Ishikawa (cell line): ENCODE measurements at regions not wholly inside any gene's neighbourhood (a gene's known extent, or its start where the extent isn't known, plus 50 kb on each side); places are given as distances from the start of the nearest gene placed in this dataset.

Experiments used
- EGR1 ChIP-seq: IDR thresholded peaks from 2 replicates; pipeline ENCODE4 v1.6.1; 2012
- FOXM1 ChIP-seq: IDR thresholded peaks from 2 replicates; pipeline ENCODE4 v1.6.1; 2012; ENCODE audit warnings: low read depth, borderline replicate concordance
- MAX ChIP-seq: IDR thresholded peaks from 2 replicates; pipeline ENCODE4 v1.6.1; 2012
- NFIC ChIP-seq: IDR thresholded peaks from 2 replicates; pipeline ENCODE4 v1.6.1; 2012
- RAD21 ChIP-seq: IDR thresholded peaks from 2 replicates; pipeline ENCODE4 v1.6.1; 2012; ENCODE audit warnings: low read depth
- TCF12 ChIP-seq: IDR thresholded peaks from 2 replicates; pipeline ENCODE4 v1.6.1; 2012; ENCODE audit warnings: low read depth
- TEAD4 ChIP-seq: IDR thresholded peaks from 2 replicates; pipeline ENCODE4 v1.6.1; 2012
- ZBTB7A ChIP-seq: IDR thresholded peaks from 2 replicates; pipeline ENCODE4 v1.6.1; 2012; ENCODE audit warnings: low read depth

GRCh38 chr13:58882516-58882915 lies 1251.0 kb downstream of the PCDH17 start:
- TF ChIP-seq TEAD4 (no peak), RAD21 (no peak), EGR1 (no peak), TCF12 (no peak), ZBTB7A (no peak), NFIC (no peak), MAX (no peak), FOXM1 (no peak)
